Endothelial cell of umbilical vein (primary cell): ENCODE measurements at regions not wholly inside any gene's neighbourhood (a gene's known extent, or its start where the extent isn't known, plus 50 kb on each side); places are given as distances from the start of the nearest gene placed in this dataset.
"Not testable (repeated sequence)": the region's sequence is repeated elsewhere in the genome, so short reads cannot be mapped to it uniquely, and the experiment has no call there.

Source experiments
- BruUV-seq: library from RNA; stranded (reverse); fragments of 400-500 nt; replicated peaks from 2 replicates; lab custom pipeline; 2021; lab: Mats Ljungman, UMichigan
- CTCF ChIA-PET: fragments of 300-600, 350-600 bp; sonication (Branson Sonifier 250); formaldehyde crosslinking; loops from one replicate; lab custom pipeline; 2021; ENCODE audit warnings: antibody characterized with exemption, inconsistent platforms; lab: Charles Lee
- POLR2A ChIA-PET: fragments of 300-600, 350-600 bp; sonication (Branson Sonifier 250); formaldehyde crosslinking; loops from one replicate; lab custom pipeline; 2021; ENCODE audit warnings: antibody characterized with exemption, inconsistent platforms; lab: Charles Lee
- DNase-seq: peaks from one replicate; pipeline ENCODE4 v3.0.0-alpha.2; 2011; ENCODE audit warnings: low read depth, low spot score
- FAIRE-seq: peaks from 2 replicates; lab custom pipeline; 2011; peaks lifted over from hg19 to GRCh38; lab: Jason Lieb, UNC
- H2AFZ ChIP-seq: 2 replicates; pipeline ENCODE4 v1.6.0; 2012; ENCODE audit warnings: low read depth, low read length, control low read depth, inconsistent platforms
- H3K27ac ChIP-seq: 2 replicates; pipeline ENCODE4 v1.5.1; 2011; ENCODE audit warnings: low read depth, mild to moderate bottlenecking, control low read depth, low read length, moderate library complexity; ENCODE audit not compliant: insufficient read depth
- H3K27me3 ChIP-seq, 2 experiments: 2 replicates each; pipeline versions ENCODE4 v1.6.0 to v1.6.1; 2011; ENCODE audit warnings: low read length in 2 of 2, mixed read lengths in 1 of 2; ENCODE audit not compliant: control insufficient read depth in 2 of 2, insufficient read depth in 2 of 2
- H3K36me3 ChIP-seq, 2 experiments: 2 replicates in 1 of 2; 3 replicates in 1 of 2; pipeline ENCODE4 v1.5.1; 2011; ENCODE audit warnings: low read length in 2 of 2, mild to moderate bottlenecking in 1 of 2, moderate library complexity in 1 of 2; ENCODE audit not compliant: control insufficient read depth in 2 of 2, insufficient read depth in 2 of 2; ENCODE audit errors: extremely low read depth in 1 of 2
- H3K4me1 ChIP-seq: 3 replicates; pipeline ENCODE4 v1.5.1; 2011; ENCODE audit warnings: mild to moderate bottlenecking, low read length; ENCODE audit not compliant: control insufficient read depth, insufficient read depth; ENCODE audit errors: extremely low read depth
- H3K4me2 ChIP-seq: 2 replicates; pipeline ENCODE4 v1.6.1; 2011; ENCODE audit warnings: low read length, control low read depth, mixed read lengths; ENCODE audit not compliant: insufficient read depth
- H3K4me3 ChIP-seq, 3 experiments: fragments of 200-600 bp in 1 of 3; sonication (generic), shearing (Covaris generic) in 1 of 3; replicated peaks in 1 of 3; 2 replicates each; pipeline ENCODE4 v1.5.1; 2011 to 2016; ENCODE audit warnings: control low read depth in 3 of 3, low read length in 3 of 3, mild to moderate bottlenecking in 2 of 3, inconsistent platforms in 1 of 3, low read depth in 1 of 3, moderate library complexity in 1 of 3; ENCODE audit not compliant: insufficient read depth in 1 of 3
- H3K79me2 ChIP-seq: 2 replicates; pipeline ENCODE4 v1.6.0; 2012; ENCODE audit warnings: low read length, inconsistent platforms; ENCODE audit not compliant: control insufficient read depth, insufficient read depth
- H3K9ac ChIP-seq: replicated peaks from 2 replicates; pipeline ENCODE3; 2011; ENCODE audit warnings: low read length, control low read depth; ENCODE audit not compliant: insufficient read depth; ENCODE audit errors: extremely low read depth
- H3K9me1 ChIP-seq: replicated peaks from 3 replicates; pipeline ENCODE4 v1.6.0; 2011; ENCODE audit warnings: mild to moderate bottlenecking, low read length; ENCODE audit not compliant: control insufficient read depth, insufficient read depth; ENCODE audit errors: extremely low read depth
- H3K9me3 ChIP-seq: replicated peaks from 2 replicates; pipeline ENCODE4 v1.5.1; 2012; ENCODE audit warnings: low read length, inconsistent platforms; ENCODE audit not compliant: control insufficient read depth, insufficient read depth
- H4K20me1 ChIP-seq: replicated peaks from 2 replicates; pipeline ENCODE3; 2011; ENCODE audit warnings: mild to moderate bottlenecking, low read length; ENCODE audit not compliant: control insufficient read depth, insufficient read depth; ENCODE audit errors: extremely low read depth
- CTCF ChIP-seq, 2 donors: IDR thresholded peaks; 1 replicate in 1 of 2; 2 replicates in 1 of 2; pipeline ENCODE4 v1.5.1; 2011; ENCODE audit warnings: low read length in 2 of 2, mild to moderate bottlenecking in 2 of 2, moderate library complexity in 2 of 2, control low read depth in 1 of 2, inconsistent platforms in 1 of 2, low read depth in 1 of 2; ENCODE audit not compliant: insufficient read depth in 1 of 2; ENCODE audit errors: extremely low read depth in 1 of 2
- EZH2 ChIP-seq: IDR thresholded peaks from 2 replicates; pipeline ENCODE4 v1.6.1; 2012; ENCODE audit warnings: borderline replicate concordance, low read depth, mild to moderate bottlenecking, moderate library complexity, low read length, inconsistent platforms; ENCODE audit not compliant: severe bottlenecking
- FOS ChIP-seq: IDR thresholded peaks from 2 replicates; pipeline ENCODE4 v1.6.1; 2011; ENCODE audit warnings: mild to moderate bottlenecking, low read length, moderate library complexity, borderline replicate concordance; ENCODE audit not compliant: insufficient read depth
- GATA2 ChIP-seq: IDR thresholded peaks from 2 replicates; pipeline ENCODE4 v1.7.0; 2011; ENCODE audit warnings: low read depth, mild to moderate bottlenecking, moderate library complexity, mixed read lengths, low read length; ENCODE audit not compliant: insufficient read length, insufficient read depth
- JUN ChIP-seq: IDR thresholded peaks from 2 replicates; pipeline ENCODE4 v1.6.1; 2011; ENCODE audit warnings: borderline replicate concordance, low read depth; ENCODE audit not compliant: insufficient read length, insufficient read depth
- MAX ChIP-seq: IDR thresholded peaks from 2 replicates; pipeline ENCODE4 v1.6.1; 2011; ENCODE audit not compliant: insufficient read depth, insufficient read length
- MYC ChIP-seq: IDR thresholded peaks from one replicate; pipeline ENCODE4 v1.6.1; 2011; ENCODE audit warnings: mild to moderate bottlenecking, low read depth, low read length
- POLR2A ChIP-seq: IDR thresholded peaks from 2 replicates; pipeline ENCODE4 v1.6.1; 2012; ENCODE audit warnings: low read depth, mild to moderate bottlenecking, control low read depth, low read length
- POLR2AphosphoS5 ChIP-seq: IDR thresholded peaks from 2 replicates; pipeline ENCODE4 v1.6.1; 2012; ENCODE audit warnings: low read depth, mild to moderate bottlenecking, control low read depth, low read length, moderate library complexity; ENCODE audit not compliant: insufficient read depth
- dilution Hi-C: fragments of 300-500 bp; cut with MboI; formaldehyde crosslinking; loops from one replicate; pipeline ENCODE4 v1.15.0; 2019; ENCODE audit warnings: low sequenced_read_pairs; ENCODE audit not compliant: extremely low pct_ligation_motif_present
- intact Hi-C: fragments of 100-400 bp; cut with micrococcal nuclease; formaldehyde crosslinking; loops from one replicate; pipeline ENCODE4 v1.10.0; 2022

- dilution Hi-C loops, result no loop called here
- Histone ChIP-seq H3K4me3 (no peak overlapping the region), H3K79me2 (no peaks in the 10 kb centered on the region), H3K4me1 (no peaks in the 10 kb centered on the region), H3K4me2 (no peak overlapping the region), H4K20me1 (no peaks in the 10 kb centered on the region), H3K36me3 (no peaks in the 10 kb centered on the region), H3K9me1 (no peaks in the 10 kb centered on the region), H2AFZ (no peak overlapping the region), H3K27me3 (peaks cover 0 to 16% of the 10 kb centered on the region in 2 experiments), H3K9ac (no peak overlapping the region), H3K9me3 (no peaks in the 10 kb centered on the region), H3K27ac (no peak overlapping the region)
- TF ChIP-seq GATA2 (no peak), EZH2 (no peak), POLR2A (no peak), POLR2AphosphoS5 (no peak), FOS (no peak), JUN (no peak), MAX (no peak), MYC (no peak), CTCF (IDR thresholded peaks at IDR 0.05; ENCODE audit: extremely low read depth in 1 of 2, insufficient read depth in 1 of 2, low read depth in 1 of 2, low read length in 2 of 2) (no peak)
- POLR2A ChIA-PET, result no interaction called here
- CTCF ChIA-PET, result no interaction called here
- DNase-seq (no peak), FAIRE-seq (no peak)
- intact Hi-C loops, result no loop called here
- no TSS peak for BruUV-seq
Observed at GRCh38 chr6:84866715-84867114, 102.3 kb upstream of the TBX18 start.

GRCh38 chr6:84865372-84865771 is 101.0 kb upstream of the TBX18 start:
- H3K4me3 ChIP-seq, H3K4me2 ChIP-seq, FAIRE-seq, POLR2A ChIA-PET, DNase-seq, H3K27ac ChIP-seq, H3K9me1 ChIP-seq, H3K9me3 ChIP-seq, H3K36me3 ChIP-seq, H2AFZ ChIP-seq, CTCF ChIA-PET, dilution Hi-C loops, H3K4me1 ChIP-seq, BruUV-seq, intact Hi-C loops, H3K9ac ChIP-seq, H3K79me2 ChIP-seq, H4K20me1 ChIP-seq: not testable (repeated sequence)
- peaks cover 0 to 15% of the 10 kb centered on the region in 2 experiments for H3K27me3 ChIP-seq
